ENCODE measurements at regions not wholly inside any gene's neighbourhood (a gene's known extent, or its start where the extent isn't known, plus 50 kb on each side); places are given as distances from the start of the nearest gene placed in this dataset.
A peak's percentile ranks its signal among the peaks of the same experiment; 100 is the strongest.
"Not testable (repeated sequence)": the region's sequence is repeated elsewhere in the genome, so short reads cannot be mapped to it uniquely, and the experiment has no call there.

GRCh38 chr4:40681600-40681999 lies 51.9 kb upstream of the RBM47 start:
- in situ Hi-C loops (cut with HindIII; ENCODE audit: low pct_ligation_motif_present, low pct_unique_long_range_greater_than_20kb, low sequenced_read_pairs), result no loop called here
- no peak for DNase-seq

DNA sequence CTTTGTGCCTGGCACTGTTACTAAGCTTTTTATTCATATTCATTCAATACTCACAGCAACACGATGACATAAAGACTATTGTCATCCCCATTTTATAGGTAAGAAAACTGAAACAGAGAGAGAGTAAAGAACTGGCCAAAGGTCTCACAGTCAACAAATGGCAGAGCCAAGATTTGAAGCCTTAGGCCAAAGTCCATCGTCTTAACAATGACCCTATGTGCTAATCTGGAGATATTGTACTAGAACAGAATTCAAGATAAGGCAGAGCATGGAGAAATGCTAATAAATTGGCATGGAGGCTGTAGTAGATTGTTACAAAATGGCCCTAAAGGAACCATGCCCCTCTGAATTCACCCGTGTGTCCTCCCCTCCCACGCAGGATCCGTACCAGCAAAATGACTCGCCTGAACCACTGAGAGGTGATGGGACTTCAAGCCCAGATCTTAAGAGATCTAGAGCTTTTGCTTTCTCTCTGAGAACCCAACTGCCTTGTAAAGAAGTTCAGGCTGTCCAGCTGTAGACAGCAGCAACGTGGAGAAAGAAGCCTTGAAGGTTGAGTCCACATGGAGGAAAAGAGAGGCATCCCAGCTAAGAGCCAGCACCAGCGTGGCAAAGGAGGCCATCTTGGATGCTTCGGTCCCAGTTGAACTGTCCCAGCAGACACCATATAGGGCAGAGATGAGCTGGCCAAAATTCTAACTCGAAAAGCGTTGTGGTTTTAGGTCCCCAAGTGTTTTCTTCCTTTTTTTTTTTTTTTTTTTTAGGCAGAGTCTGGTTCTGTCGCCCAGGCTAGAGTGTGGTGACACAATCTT lies 52.8 kb upstream of the RBM47 start:
- DNase-seq, result no peak
- in situ Hi-C loops (cut with HindIII; ENCODE audit: low pct_ligation_motif_present, low pct_unique_long_range_greater_than_20kb, low sequenced_read_pairs), result no loop called here

GRCh38 chr4:40683536-40684145 lies 54.0 kb upstream of the RBM47 start:
- in situ Hi-C loops (cut with HindIII; ENCODE audit: low pct_ligation_motif_present, low pct_unique_long_range_greater_than_20kb, low sequenced_read_pairs); DNase-seq: not testable (repeated sequence)

DNA sequence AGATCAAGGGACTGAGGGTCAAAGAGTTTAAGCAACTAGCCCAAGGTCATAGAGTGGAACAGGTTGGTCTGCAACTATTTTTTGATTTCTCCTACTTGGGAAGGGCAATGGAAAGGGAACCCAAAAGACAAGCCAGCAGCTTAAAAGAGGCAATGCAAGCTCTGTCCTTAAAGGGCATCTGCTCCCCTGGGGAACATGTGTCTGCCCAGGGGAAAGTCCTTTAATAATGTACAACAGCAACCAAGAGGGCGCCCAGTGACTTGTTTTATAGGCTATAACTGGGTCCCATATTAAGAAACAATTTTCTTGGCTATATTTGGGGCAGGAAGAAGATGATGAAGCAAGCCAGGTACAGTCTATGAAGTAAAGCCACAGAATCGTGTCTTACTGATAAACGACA lies 54.7 kb upstream of the RBM47 start:
- in situ Hi-C loops (cut with HindIII; ENCODE audit: low pct_ligation_motif_present, low pct_unique_long_range_greater_than_20kb, low sequenced_read_pairs), result no loop called here

GRCh38 chr4:40685300-40685699 lies 55.6 kb upstream of the RBM47 start:
- no peak for DNase-seq
- in situ Hi-C loops (cut with HindIII; ENCODE audit: low pct_ligation_motif_present, low pct_unique_long_range_greater_than_20kb, low sequenced_read_pairs), result no loop called here

More for the DNA sequence above, 54.7 kb upstream of the RBM47 start:
- no peak for DNase-seq

- in situ Hi-C loops (cut with HindIII; ENCODE audit: low pct_ligation_motif_present, low pct_unique_long_range_greater_than_20kb, low sequenced_read_pairs), result no loop called here
- DNase-seq, result no peak
Observed at GRCh38 chr4:40686081-40686913, 56.6 kb upstream of the RBM47 start.

DNA sequence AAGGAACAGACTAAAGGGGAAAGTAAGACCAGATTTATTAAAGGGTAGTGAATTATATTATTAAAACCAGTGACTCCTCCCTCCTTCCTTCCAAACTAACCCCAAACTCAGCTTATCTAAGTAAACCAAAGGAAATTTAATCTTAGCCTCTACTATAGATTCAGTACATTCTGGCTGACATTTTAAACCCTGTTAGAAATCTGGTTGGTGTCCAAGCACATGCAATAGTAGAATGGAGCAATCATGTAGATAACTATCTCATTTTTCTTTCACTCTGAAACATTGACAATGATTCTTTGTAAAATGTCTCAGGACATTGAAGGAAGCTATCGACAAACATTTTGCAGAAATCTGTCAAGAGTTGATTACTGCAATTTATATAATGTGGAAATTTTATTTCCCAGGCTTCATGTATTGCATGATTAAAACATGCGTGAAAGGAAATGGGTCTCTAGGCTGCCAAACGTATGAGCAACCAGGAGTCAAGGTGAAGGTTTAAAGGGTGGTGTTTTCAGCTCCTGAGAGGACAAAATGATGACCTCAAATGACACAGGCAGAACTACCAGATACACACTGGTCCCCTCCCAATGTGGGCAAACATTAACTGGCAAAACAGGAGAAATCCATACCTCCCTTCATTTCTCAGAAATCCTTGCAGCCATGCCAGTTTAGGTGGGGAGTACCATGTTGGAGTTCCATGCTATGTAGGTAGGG lies 58.2 kb upstream of the RBM47 start:
- in situ Hi-C loops (cut with HindIII; ENCODE audit: low pct_ligation_motif_present, low pct_unique_long_range_greater_than_20kb, low sequenced_read_pairs), result no loop called here
- DNase-seq, result no peak

DNA sequence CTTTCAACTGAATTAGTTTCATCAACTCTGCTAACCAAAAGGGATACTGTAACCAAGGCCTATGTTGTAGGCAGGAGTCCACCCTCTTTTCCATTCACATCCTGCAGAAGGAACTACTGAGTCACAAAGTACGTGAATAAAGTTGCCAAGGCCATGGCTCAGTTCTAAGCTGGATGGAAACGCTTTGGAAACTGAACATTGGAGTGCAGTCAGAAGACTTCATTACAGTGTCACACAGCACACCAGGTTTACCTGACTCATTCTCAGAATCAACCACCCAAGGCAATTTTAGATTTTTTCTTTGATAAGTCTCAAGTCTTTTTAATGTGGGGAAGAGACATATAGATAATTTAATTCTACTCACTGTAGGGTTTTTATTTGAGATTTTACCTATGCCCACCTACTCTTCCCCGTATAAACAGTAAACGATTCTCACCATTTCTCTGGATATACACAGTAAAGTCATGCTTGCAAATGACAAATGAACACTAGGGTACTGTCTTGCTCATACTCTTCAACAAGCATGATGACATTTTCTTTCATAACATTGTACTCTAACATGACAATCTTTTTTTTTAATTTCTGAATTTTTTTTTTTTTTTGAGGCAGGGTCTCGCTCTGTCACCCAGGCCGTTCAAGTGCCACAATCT lies 58.9 kb upstream of the RBM47 start:
- in situ Hi-C loops (cut with HindIII; ENCODE audit: low pct_ligation_motif_present, low pct_unique_long_range_greater_than_20kb, low sequenced_read_pairs), result no loop called here
- no peak for DNase-seq

DNA sequence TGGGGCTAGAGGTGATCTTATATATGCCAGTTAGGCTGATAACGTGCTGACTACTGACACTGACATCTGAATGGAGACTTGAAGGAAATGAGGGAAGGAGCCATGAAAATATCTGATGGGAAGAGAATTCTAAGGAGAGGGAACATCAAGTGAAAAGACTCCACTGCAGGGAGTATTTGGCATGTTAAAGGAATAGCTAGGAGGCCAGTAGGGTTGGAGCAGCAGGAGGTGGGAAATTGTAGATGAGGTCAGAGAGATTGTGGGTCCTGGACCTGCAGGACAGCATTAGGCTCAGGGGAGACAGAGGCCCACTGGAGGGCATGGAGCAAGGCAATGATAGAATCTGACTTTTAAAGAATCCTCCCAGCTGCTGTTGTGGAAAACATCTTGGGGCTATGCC lies 55.8 kb upstream of the NSUN7 start:
- DNase-seq, result no peak
- in situ Hi-C loops (cut with HindIII; ENCODE audit: low pct_ligation_motif_present, low pct_unique_long_range_greater_than_20kb, low sequenced_read_pairs), result no loop called here

GRCh38 chr4:40697476-40697875 lies 52.3 kb upstream of the NSUN7 start:
- DNase-seq; in situ Hi-C loops (cut with HindIII; ENCODE audit: low pct_ligation_motif_present, low pct_unique_long_range_greater_than_20kb, low sequenced_read_pairs): not testable (repeated sequence)

DNA sequence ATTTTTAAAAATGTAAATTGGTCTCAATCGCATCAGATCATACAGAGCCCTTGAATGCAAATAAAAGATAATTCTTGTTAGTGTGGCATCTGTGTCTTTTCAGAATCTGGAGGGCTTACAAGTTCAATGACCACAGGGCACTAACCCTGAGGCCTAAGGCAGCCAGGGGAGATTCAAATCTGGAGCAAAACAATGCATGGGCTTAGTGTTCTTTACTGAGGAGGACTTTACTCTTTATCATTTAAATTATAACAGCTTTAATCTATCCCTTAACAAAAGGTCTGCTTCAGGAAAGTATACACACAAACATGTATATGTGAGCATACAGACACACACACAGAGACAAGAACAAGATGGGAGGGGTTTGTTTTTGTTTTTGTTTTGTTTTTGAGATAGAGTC lies 51.0 kb upstream of the NSUN7 start:
- in situ Hi-C loops (cut with HindIII; ENCODE audit: low pct_ligation_motif_present, low pct_unique_long_range_greater_than_20kb, low sequenced_read_pairs), result no loop called here
- no peak for DNase-seq

- peak; percentile 39 for DNase-seq
Observed at GRCh38 chr4:40699648-40700047, 50.1 kb upstream of the NSUN7 start.

More at GRCh38 chr4:40699648-40700047, 50.1 kb upstream of the NSUN7 start:
- in situ Hi-C loops (cut with HindIII; ENCODE audit: low pct_ligation_motif_present, low pct_unique_long_range_greater_than_20kb, low sequenced_read_pairs), result no loop called here

Data from ACHN (cell line).